Esophagus squamous epithelium (tissue), 4 donors: ENCODE measurements at regions not wholly inside any gene's neighbourhood (a gene's known extent, or its start where the extent isn't known, plus 50 kb on each side); places are given as distances from the start of the nearest gene placed in this dataset.

Experiments
- POLR2A ChIP-seq, 4 donors: fragments of 450-650 bp; IDR thresholded peaks; one replicate each; pipeline ENCODE4 v1.6.1; 2017; ENCODE audit warnings: antibody characterized with exemption in 4 of 4, mild to moderate bottlenecking in 4 of 4, moderate library complexity in 3 of 4
- TF ChIP-seq, protein P1 (sequence below), 6 experiments: fragments of 450-650 bp in 4 of 6; fragments of 200-600 bp in 2 of 6; sonication (generic) in 2 of 6; IDR thresholded peaks; one replicate each; pipeline ENCODE4 v1.5.1; 2016 to 2019; ENCODE audit warnings: antibody characterized with exemption in 6 of 6, mild to moderate bottlenecking in 4 of 6, moderate library complexity in 4 of 6

DNA sequence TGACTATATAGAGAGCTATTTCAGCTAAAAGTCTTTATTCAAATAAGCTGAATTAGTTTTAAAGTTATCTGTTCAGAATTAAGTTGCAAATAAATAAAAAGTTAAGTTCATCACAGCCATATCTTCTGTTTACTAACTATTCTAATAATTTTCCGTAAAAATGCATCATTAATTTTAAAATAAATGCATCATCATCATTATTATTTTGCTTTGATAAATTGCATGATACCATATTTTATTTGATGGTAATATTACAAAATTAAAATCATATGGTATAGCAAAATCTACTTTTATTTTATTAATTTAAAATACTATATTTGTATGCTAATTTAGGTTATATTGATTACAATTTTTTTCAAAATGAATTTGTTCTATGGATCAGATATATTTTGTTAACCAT is 357.3 kb upstream of the NDST4 start:
- TF ChIP-seq, protein P1, sequence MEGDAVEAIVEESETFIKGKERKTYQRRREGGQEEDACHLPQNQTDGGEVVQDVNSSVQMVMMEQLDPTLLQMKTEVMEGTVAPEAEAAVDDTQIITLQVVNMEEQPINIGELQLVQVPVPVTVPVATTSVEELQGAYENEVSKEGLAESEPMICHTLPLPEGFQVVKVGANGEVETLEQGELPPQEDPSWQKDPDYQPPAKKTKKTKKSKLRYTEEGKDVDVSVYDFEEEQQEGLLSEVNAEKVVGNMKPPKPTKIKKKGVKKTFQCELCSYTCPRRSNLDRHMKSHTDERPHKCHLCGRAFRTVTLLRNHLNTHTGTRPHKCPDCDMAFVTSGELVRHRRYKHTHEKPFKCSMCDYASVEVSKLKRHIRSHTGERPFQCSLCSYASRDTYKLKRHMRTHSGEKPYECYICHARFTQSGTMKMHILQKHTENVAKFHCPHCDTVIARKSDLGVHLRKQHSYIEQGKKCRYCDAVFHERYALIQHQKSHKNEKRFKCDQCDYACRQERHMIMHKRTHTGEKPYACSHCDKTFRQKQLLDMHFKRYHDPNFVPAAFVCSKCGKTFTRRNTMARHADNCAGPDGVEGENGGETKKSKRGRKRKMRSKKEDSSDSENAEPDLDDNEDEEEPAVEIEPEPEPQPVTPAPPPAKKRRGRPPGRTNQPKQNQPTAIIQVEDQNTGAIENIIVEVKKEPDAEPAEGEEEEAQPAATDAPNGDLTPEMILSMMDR (IDR thresholded peaks at IDR 0.05) = no peak
- TF ChIP-seq POLR2A (IDR thresholded peaks at IDR 0.05) = no peak
